ENCODE measurements at regions not wholly inside any gene's neighbourhood (a gene's known extent, or its start where the extent isn't known, plus 50 kb on each side); places are given as distances from the start of the nearest gene placed in this dataset.

GRCh38 chr20:60559462-60559861, 601.2 kb downstream of the CDH26 start:
- Histone ChIP-seq H3K36me3 (ENCODE audit: control insufficient read depth, insufficient read depth, low read length) (no peaks in the 10 kb centered on the region), H3K27me3 (ENCODE audit: control insufficient read depth, insufficient read depth, low read length) (peaks cover 12% of the 10 kb centered on the region), H3K4me3 (ENCODE audit: low read depth in 2 of 2, low read length in 2 of 2) (no peak overlapping the region), H3K4me1 (ENCODE audit: control insufficient read depth, insufficient read depth, low read length) (no peaks in the 10 kb centered on the region), H3K27ac (ENCODE audit: low read length) (no peak overlapping the region), H3K9me3 (ENCODE audit: control insufficient read depth, insufficient read depth, low read depth, low read length) (no peaks in the 10 kb centered on the region)
- DNase-seq (ENCODE audit: low read depth, low spot score) = no peak
- no TSS peak for BruUV-seq (replicated peaks)
- ChIA-PET POLR2A (no interaction called here), CTCF (no interaction called here)
- TF ChIP-seq REST (IDR thresholded peaks at IDR 0.05; ENCODE audit: insufficient read depth in 1 of 2, low read depth in 2 of 2, low read length in 1 of 2) = no peak
- no peak for TF ChIP-seq POLR2AphosphoS5 (IDR thresholded peaks at IDR 0.05; ENCODE audit: low read depth, low read length)
- no peak for TF ChIP-seq CTCF (IDR thresholded peaks at IDR 0.05)
- no peak for TF ChIP-seq SIN3A (IDR thresholded peaks at IDR 0.05; ENCODE audit: borderline replicate concordance, insufficient read depth, low read depth, low read length)
- no peak for TF ChIP-seq TCF7L2 (IDR thresholded peaks at IDR 0.05; ENCODE audit: low read depth, low read length)
- ATAC-seq = no peak
- in situ Hi-C loops (cut with HindIII; ENCODE audit: low pct_unique_long_range_greater_than_20kb, low sequenced_read_pairs) (no loop called here), intact Hi-C loops (cut with micrococcal nuclease; ENCODE audit: unreplicated experiment) (no loop called here)

GRCh38 chr20:60561052-60561451, 602.8 kb downstream of the CDH26 start:
- BruUV-seq (replicated peaks) = no TSS peak
- in situ Hi-C loops (cut with HindIII; ENCODE audit: low pct_unique_long_range_greater_than_20kb, low sequenced_read_pairs) (no loop called here), intact Hi-C loops (cut with micrococcal nuclease; ENCODE audit: unreplicated experiment) (no loop called here)
- H3K36me3 ChIP-seq (ENCODE audit: control insufficient read depth, insufficient read depth, low read length) = no peaks in the 10 kb centered on the region
- H3K9me3 ChIP-seq (ENCODE audit: control insufficient read depth, insufficient read depth, low read depth, low read length) = no peaks in the 10 kb centered on the region
- H3K27me3 ChIP-seq (ENCODE audit: control insufficient read depth, insufficient read depth, low read length) = peaks cover 12% of the 10 kb centered on the region
- H3K4me3 ChIP-seq (ENCODE audit: low read depth in 2 of 2, low read length in 2 of 2) = no peak overlapping the region
- CTCF ChIA-PET = no interaction called here
- H3K27ac ChIP-seq (ENCODE audit: low read length) = no peak overlapping the region
- POLR2A ChIA-PET = no interaction called here
- TF ChIP-seq CTCF (IDR thresholded peaks at IDR 0.05) (no peak), TCF7L2 (IDR thresholded peaks at IDR 0.05; ENCODE audit: low read depth, low read length) (no peak), REST (IDR thresholded peaks at IDR 0.05; ENCODE audit: insufficient read depth in 1 of 2, low read depth in 2 of 2, low read length in 1 of 2) (no peak), SIN3A (IDR thresholded peaks at IDR 0.05; ENCODE audit: borderline replicate concordance, insufficient read depth, low read depth, low read length) (no peak)
- DNase-seq (ENCODE audit: low read depth, low spot score) (no peak), ATAC-seq (no peak)
- no peaks in the 10 kb centered on the region for H3K4me1 ChIP-seq (ENCODE audit: control insufficient read depth, insufficient read depth, low read length)

Data from Panc1 (cell line).